ENCODE measurements at regions not wholly inside any gene's neighbourhood (a gene's known extent, or its start where the extent isn't known, plus 50 kb on each side); places are given as distances from the start of the nearest gene placed in this dataset.
"Not testable (repeated sequence)": the region's sequence is repeated elsewhere in the genome, so short reads cannot be mapped to it uniquely, and the experiment has no call there.

GRCh38 chr16:10292976-10293375 is 92.9 kb upstream of the ATF7IP2 start:
- H3K4me3 ChIP-seq (ENCODE audit: low read depth, low read length, poor library complexity, severe bottlenecking); CTCF ChIA-PET (ENCODE audit: unreplicated experiment); H3K9me3 ChIP-seq (ENCODE audit: low read length); BruUV-seq (replicated peaks); H3K4me2 ChIP-seq (ENCODE audit: low read length); intact Hi-C loops (cut with micrococcal nuclease; ENCODE audit: unreplicated experiment); H2AFZ ChIP-seq (ENCODE audit: low read length); POLR2A ChIA-PET; DNase-seq (ENCODE audit: low spot score); H3K9me2 ChIP-seq (ENCODE audit: insufficient read depth, low read length); H3K36me3 ChIP-seq (ENCODE audit: insufficient read depth, low read length); H3K79me2 ChIP-seq (ENCODE audit: insufficient read depth, low read depth, low read length); H4K20me1 ChIP-seq (ENCODE audit: insufficient read depth, low read length); H3K27ac ChIP-seq (ENCODE audit: low read depth, low read length, poor library complexity, severe bottlenecking): not testable (repeated sequence)
- peaks cover 19% of the 10 kb centered on the region for H3K4me1 ChIP-seq (ENCODE audit: insufficient read depth, low read length, poor library complexity, severe bottlenecking)

- intact Hi-C loops (cut with micrococcal nuclease; ENCODE audit: unreplicated experiment); POLR2A ChIA-PET: not testable (repeated sequence)
Measured at GRCh38 chr16:10294153-10294552, 91.7 kb upstream of the ATF7IP2 start.

GRCh38 chr16:10296956-10297340 is 88.9 kb upstream of the ATF7IP2 start:
- peak overlapping the region; percentile 74 for H3K27ac ChIP-seq (ENCODE audit: low read depth, low read length, poor library complexity, severe bottlenecking)
- H3K9me3 ChIP-seq (ENCODE audit: low read length) = no peaks in the 10 kb centered on the region
- no peak for TF ChIP-seq EZH2phosphoT487 (IDR thresholded peaks at IDR 0.05; ENCODE audit: borderline replicate concordance, low read depth, low read length)
- no peak for TF ChIP-seq CTCF (conservative IDR thresholded peaks at IDR 0.05; ENCODE audit: low read length)
- ChIA-PET CTCF (ENCODE audit: unreplicated experiment) (no interaction called here), POLR2A (interaction anchor here (1.0 to 1.3 kb wide), 2 partner anchors 17 to 31 kb away, joined by 3 read pairs; no protein-coding TSS in a partner anchor)
- DNase-seq (ENCODE audit: low spot score) = no peak
- H3K9me2 ChIP-seq (ENCODE audit: insufficient read depth, low read length) = no peaks in the 10 kb centered on the region
- peak overlapping the region; percentile 58 for H3K4me3 ChIP-seq (ENCODE audit: low read depth, low read length, poor library complexity, severe bottlenecking)
- H3K36me3 ChIP-seq (ENCODE audit: insufficient read depth, low read length) = no peaks in the 10 kb centered on the region
- H4K20me1 ChIP-seq (ENCODE audit: insufficient read depth, low read length) = no peaks in the 10 kb centered on the region
- no peaks in the 10 kb centered on the region for H3K79me2 ChIP-seq (ENCODE audit: insufficient read depth, low read depth, low read length)
- intact Hi-C loops (cut with micrococcal nuclease; ENCODE audit: unreplicated experiment) = no loop called here
- no TSS peak for BruUV-seq (replicated peaks)
- peak overlapping the region; percentile 70 for H2AFZ ChIP-seq (ENCODE audit: low read length)
- H3K4me1 ChIP-seq (ENCODE audit: insufficient read depth, low read length, poor library complexity, severe bottlenecking) = peaks cover 37% of the 10 kb centered on the region
- peak overlapping the region; percentile 67 for H3K4me2 ChIP-seq (ENCODE audit: low read length)

More at GRCh38 chr16:10294153-10294552, 91.7 kb upstream of the ATF7IP2 start:
- H3K9me2 ChIP-seq (ENCODE audit: insufficient read depth, low read length); BruUV-seq (replicated peaks); CTCF ChIA-PET (ENCODE audit: unreplicated experiment); H2AFZ ChIP-seq (ENCODE audit: low read length); H3K4me2 ChIP-seq (ENCODE audit: low read length); DNase-seq (ENCODE audit: low spot score); H3K9me3 ChIP-seq (ENCODE audit: low read length); H3K4me3 ChIP-seq (ENCODE audit: low read depth, low read length, poor library complexity, severe bottlenecking); H3K27ac ChIP-seq (ENCODE audit: low read depth, low read length, poor library complexity, severe bottlenecking); H3K36me3 ChIP-seq (ENCODE audit: insufficient read depth, low read length); H4K20me1 ChIP-seq (ENCODE audit: insufficient read depth, low read length); H3K79me2 ChIP-seq (ENCODE audit: insufficient read depth, low read depth, low read length): not testable (repeated sequence)
- peaks cover 31% of the 10 kb centered on the region for H3K4me1 ChIP-seq (ENCODE audit: insufficient read depth, low read length, poor library complexity, severe bottlenecking)

Measured in OCI-LY7 (cell line).